ENCODE measurements at regions not wholly inside any gene's neighbourhood (a gene's known extent, or its start where the extent isn't known, plus 50 kb on each side); places are given as distances from the start of the nearest gene placed in this dataset.

DNA sequence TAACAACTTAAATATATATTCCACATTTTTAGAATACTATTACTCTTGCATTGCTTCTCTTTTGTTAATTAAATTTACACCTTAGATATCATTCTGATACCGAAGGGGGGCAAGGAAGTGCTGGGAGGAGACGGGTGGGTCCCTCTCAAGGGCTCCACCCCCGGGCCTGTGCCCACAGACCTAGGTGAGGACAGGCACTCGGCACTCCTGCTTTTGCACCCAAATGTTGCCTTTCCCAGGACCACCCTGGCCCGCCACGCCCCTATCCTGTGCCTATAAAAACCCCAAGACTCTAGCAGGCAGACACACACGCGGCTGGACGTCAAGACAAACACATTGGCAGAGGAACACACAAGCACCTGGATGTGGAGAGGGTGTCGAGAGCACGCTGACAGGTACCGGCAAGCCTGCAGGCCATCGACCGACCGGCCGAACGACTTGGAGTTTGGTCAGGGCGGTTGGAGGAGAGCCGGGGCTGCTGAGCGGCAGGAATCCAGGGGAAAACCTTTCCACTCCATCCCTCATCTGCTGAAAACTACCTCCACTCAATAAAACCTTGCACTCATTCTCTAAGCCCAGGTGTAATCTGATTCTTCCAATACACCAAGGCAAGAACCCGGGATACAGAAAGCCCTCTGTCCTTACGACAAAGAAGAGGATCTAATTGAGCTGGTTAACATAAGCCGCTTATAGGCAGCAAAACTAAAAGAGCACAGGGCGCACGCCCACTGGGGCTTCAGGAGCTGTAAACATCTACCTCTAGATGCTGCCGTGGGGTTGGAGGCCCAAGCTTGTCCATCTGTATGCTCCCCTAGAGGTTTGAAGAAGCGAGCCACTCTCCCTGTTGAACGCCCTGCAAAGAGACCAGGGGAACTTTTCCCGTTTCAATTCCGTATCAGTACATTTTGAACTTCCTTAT, 197.4 kb upstream of the PRSS16 start:
- TF ChIP-seq, protein P1, sequence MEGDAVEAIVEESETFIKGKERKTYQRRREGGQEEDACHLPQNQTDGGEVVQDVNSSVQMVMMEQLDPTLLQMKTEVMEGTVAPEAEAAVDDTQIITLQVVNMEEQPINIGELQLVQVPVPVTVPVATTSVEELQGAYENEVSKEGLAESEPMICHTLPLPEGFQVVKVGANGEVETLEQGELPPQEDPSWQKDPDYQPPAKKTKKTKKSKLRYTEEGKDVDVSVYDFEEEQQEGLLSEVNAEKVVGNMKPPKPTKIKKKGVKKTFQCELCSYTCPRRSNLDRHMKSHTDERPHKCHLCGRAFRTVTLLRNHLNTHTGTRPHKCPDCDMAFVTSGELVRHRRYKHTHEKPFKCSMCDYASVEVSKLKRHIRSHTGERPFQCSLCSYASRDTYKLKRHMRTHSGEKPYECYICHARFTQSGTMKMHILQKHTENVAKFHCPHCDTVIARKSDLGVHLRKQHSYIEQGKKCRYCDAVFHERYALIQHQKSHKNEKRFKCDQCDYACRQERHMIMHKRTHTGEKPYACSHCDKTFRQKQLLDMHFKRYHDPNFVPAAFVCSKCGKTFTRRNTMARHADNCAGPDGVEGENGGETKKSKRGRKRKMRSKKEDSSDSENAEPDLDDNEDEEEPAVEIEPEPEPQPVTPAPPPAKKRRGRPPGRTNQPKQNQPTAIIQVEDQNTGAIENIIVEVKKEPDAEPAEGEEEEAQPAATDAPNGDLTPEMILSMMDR (IDR thresholded peaks at IDR 0.05): no peak
- TF ChIP-seq POLR2A (IDR thresholded peaks at IDR 0.05): no peak

All from body of pancreas (tissue), 4 donors.